OCI-LY1 (cell line): ENCODE measurements at regions not wholly inside any gene's neighbourhood (a gene's known extent, or its start where the extent isn't known, plus 50 kb on each side); places are given as distances from the start of the nearest gene placed in this dataset.

Source experiments
- H2AFZ ChIP-seq: fragments of 200-600 bp; sonication (generic), shearing (Covaris generic); 2 replicates; pipeline ENCODE4 v1.6.0; 2014; ENCODE audit warnings: antibody characterized with exemption, mild to moderate bottlenecking, low read length
- H3F3A ChIP-seq: fragments of 200-600 bp; sonication (generic), shearing (Covaris generic); 2 replicates; pipeline ENCODE4 v1.6.0; 2014; ENCODE audit warnings: mild to moderate bottlenecking, antibody characterized with exemption, low read length, moderate library complexity; ENCODE audit not compliant: insufficient read depth
- H3K27ac ChIP-seq: fragments of 200-600 bp; sonication (generic); 2 replicates; pipeline ENCODE4 v1.5.1; 2014; ENCODE audit warnings: low read length, mixed run types, mild to moderate bottlenecking, low read depth; ENCODE audit not compliant: poor library complexity, severe bottlenecking
- H3K27me3 ChIP-seq: fragments of 200-600 bp; sonication (generic); 2 replicates; pipeline ENCODE4 v1.6.0; 2014; ENCODE audit warnings: antibody characterized with exemption, mild to moderate bottlenecking, low read length, moderate library complexity; ENCODE audit not compliant: insufficient read depth
- H3K36me3 ChIP-seq: fragments of 200-600 bp; sonication (generic); 2 replicates; pipeline ENCODE4 v1.6.1; 2014; ENCODE audit warnings: mild to moderate bottlenecking, antibody characterized with exemption, low read length, moderate library complexity, mixed read lengths; ENCODE audit not compliant: insufficient read depth
- H3K4me1 ChIP-seq: fragments of 200-600 bp; sonication (generic); 2 replicates; pipeline ENCODE4 v1.5.1; 2014; ENCODE audit warnings: mild to moderate bottlenecking, low read length, moderate library complexity; ENCODE audit not compliant: insufficient read depth, severe bottlenecking
- H3K4me2 ChIP-seq: fragments of 200-600 bp; sonication (generic), shearing (Covaris generic); 2 replicates; pipeline ENCODE4 v1.6.1; 2014; ENCODE audit warnings: low read length
- H3K4me3 ChIP-seq: fragments of 200-600 bp; sonication (generic); 2 replicates; pipeline ENCODE4 v1.5.1; 2014; ENCODE audit warnings: low read length, low read depth, mild to moderate bottlenecking, mixed read lengths; ENCODE audit not compliant: poor library complexity, severe bottlenecking
- H3K79me2 ChIP-seq: fragments of 200-600 bp; shearing (Covaris generic); 2 replicates; pipeline ENCODE4 v1.6.1; 2016; ENCODE audit warnings: mixed run types, low read length, mixed read lengths; ENCODE audit not compliant: insufficient read depth
- H3K9ac ChIP-seq: fragments of 200-600 bp; sonication (generic), shearing (Covaris generic); 2 replicates; pipeline ENCODE4 v1.6.1; 2014; ENCODE audit warnings: mild to moderate bottlenecking, low read length, mixed read lengths
- H3K9me2 ChIP-seq: fragments of 200-600 bp; sonication (generic), shearing (Covaris generic); 2 replicates; pipeline ENCODE4 v1.6.1; 2014; ENCODE audit warnings: low read depth, mild to moderate bottlenecking, low read length, mixed read lengths
- H3K9me3 ChIP-seq: fragments of 200-600 bp; shearing (Covaris generic); 2 replicates; pipeline ENCODE4 v1.6.1; 2014; ENCODE audit warnings: low read length, mixed read lengths
- H4K20me1 ChIP-seq: fragments of 200-600 bp; sonication (generic), shearing (Covaris generic); 2 replicates; pipeline ENCODE4 v1.6.0; 2016; ENCODE audit warnings: mild to moderate bottlenecking, low read length; ENCODE audit not compliant: insufficient read depth
- CTCF ChIP-seq: fragments of 200-600 bp; sonication (generic), shearing (Covaris generic); IDR thresholded peaks from 2 replicates; pipeline ENCODE4 v1.5.1; 2017; ENCODE audit warnings: mild to moderate bottlenecking, antibody characterized with exemption, low read length, moderate library complexity, mixed read lengths
- EZH2 ChIP-seq: fragments of 200-600 bp; sonication (generic), shearing (Covaris generic); IDR thresholded peaks from 2 replicates; pipeline ENCODE4 v1.8.0; 2017; ENCODE audit warnings: borderline replicate concordance, mixed run types, mild to moderate bottlenecking, antibody characterized with exemption, low read length, moderate library complexity, mixed read lengths

GRCh38 chr2:145652571-145653545 is 1132.9 kb upstream of the ZEB2 start:
- Histone ChIP-seq H3K4me2 (no peak overlapping the region), H3K4me1 (peaks cover 13% of the 10 kb centered on the region), H4K20me1 (no peaks in the 10 kb centered on the region), H3F3A (no peaks in the 10 kb centered on the region), H2AFZ (peak overlapping the region; percentile 9; the same call in 1 of the 2 replicates), H3K79me2 (no peaks in the 10 kb centered on the region), H3K9me3 (no peaks in the 10 kb centered on the region), H3K4me3 (no peak overlapping the region), H3K9ac (no peak overlapping the region), H3K36me3 (no peaks in the 10 kb centered on the region), H3K27me3 (no peaks in the 10 kb centered on the region), H3K9me2 (no peaks in the 10 kb centered on the region), H3K27ac (no peak overlapping the region)
- no peak for TF ChIP-seq CTCF
- TF ChIP-seq EZH2: no peak

GRCh38 chr2:145652036-145652435 is 1132.1 kb upstream of the ZEB2 start:
- TF ChIP-seq CTCF (no peak), EZH2 (no peak)
- Histone ChIP-seq H3K9me3 (no peaks in the 10 kb centered on the region), H3K27me3 (no peaks in the 10 kb centered on the region), H3K9me2 (no peaks in the 10 kb centered on the region), H3F3A (no peaks in the 10 kb centered on the region), H4K20me1 (no peaks in the 10 kb centered on the region), H3K27ac (no peak overlapping the region), H3K4me1 (peaks cover 8% of the 10 kb centered on the region), H3K4me2 (no peak overlapping the region), H3K36me3 (no peaks in the 10 kb centered on the region), H3K79me2 (no peaks in the 10 kb centered on the region), H2AFZ (no peak overlapping the region), H3K9ac (no peak overlapping the region), H3K4me3 (no peak overlapping the region)

DNA sequence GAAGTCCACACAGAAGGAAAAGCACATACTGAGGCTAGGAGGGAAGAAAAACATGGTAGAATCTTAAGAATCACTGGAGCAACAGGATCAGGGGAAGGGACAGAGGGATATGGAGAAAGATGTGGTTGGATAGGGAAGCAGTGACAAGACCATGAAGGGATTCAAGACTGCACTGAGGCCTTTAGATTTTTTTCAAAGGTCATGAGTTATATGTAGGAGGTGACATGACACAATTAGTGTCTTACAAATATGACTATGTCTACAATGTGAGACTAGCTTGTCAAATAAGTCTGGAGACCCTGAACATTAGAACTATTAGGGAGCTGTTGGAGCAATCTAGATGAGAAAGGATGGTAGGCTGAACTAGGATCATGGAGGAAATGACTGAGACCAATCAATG is 1130.3 kb upstream of the ZEB2 start:
- H3K4me2 ChIP-seq: no peak overlapping the region
- no peaks in the 10 kb centered on the region for H3K9me2 ChIP-seq
- no peak overlapping the region for H3K9ac ChIP-seq
- no peak for TF ChIP-seq CTCF
- TF ChIP-seq EZH2: no peak
- H3F3A ChIP-seq: no peaks in the 10 kb centered on the region
- H3K79me2 ChIP-seq: no peaks in the 10 kb centered on the region
- H3K27me3 ChIP-seq: no peaks in the 10 kb centered on the region
- H2AFZ ChIP-seq: no peak overlapping the region
- no peaks in the 10 kb centered on the region for H3K36me3 ChIP-seq
- H3K9me3 ChIP-seq: no peaks in the 10 kb centered on the region
- no peak overlapping the region for H3K4me3 ChIP-seq
- no peaks in the 10 kb centered on the region for H4K20me1 ChIP-seq
- H3K4me1 ChIP-seq: no peaks in the 10 kb centered on the region
- no peak overlapping the region for H3K27ac ChIP-seq
